HG03521 (cell line): ENCODE measurements at regions not wholly inside any gene's neighbourhood (a gene's known extent, or its start where the extent isn't known, plus 50 kb on each side); places are given as distances from the start of the nearest gene placed in this dataset.
"Not testable (repeated sequence)": the region's sequence is repeated elsewhere in the genome, so short reads cannot be mapped to it uniquely, and the experiment has no call there.

ENCODE experiments used
- ATAC-seq: cut with Tn5 transposase; IDR thresholded peaks from one replicate; pipeline ENCODE4 v1.9.1; 2021; ENCODE audit warnings: mild to moderate bottlenecking, moderate library complexity; ENCODE audit not compliant: unreplicated experiment

DNA sequence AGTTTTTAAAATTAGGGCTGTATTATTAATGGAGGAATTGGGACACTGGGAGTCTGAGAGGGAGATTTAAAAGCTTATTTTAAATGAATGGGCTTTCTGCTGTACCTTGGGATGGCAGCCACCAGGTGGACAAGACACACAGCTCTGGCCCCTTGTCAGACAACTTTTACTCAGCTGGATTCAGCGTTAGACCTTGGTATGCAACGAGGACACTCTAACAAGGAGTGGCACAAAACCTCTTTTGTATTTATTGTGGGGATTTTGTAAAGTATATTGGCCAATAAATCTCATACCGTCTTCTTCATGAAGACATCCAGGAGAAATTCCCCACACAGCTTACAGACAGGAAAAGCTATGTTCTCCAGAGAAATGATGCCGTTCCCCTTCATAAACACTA, 105.7 kb downstream of the LCA5 start:
- no peak for ATAC-seq

DNA sequence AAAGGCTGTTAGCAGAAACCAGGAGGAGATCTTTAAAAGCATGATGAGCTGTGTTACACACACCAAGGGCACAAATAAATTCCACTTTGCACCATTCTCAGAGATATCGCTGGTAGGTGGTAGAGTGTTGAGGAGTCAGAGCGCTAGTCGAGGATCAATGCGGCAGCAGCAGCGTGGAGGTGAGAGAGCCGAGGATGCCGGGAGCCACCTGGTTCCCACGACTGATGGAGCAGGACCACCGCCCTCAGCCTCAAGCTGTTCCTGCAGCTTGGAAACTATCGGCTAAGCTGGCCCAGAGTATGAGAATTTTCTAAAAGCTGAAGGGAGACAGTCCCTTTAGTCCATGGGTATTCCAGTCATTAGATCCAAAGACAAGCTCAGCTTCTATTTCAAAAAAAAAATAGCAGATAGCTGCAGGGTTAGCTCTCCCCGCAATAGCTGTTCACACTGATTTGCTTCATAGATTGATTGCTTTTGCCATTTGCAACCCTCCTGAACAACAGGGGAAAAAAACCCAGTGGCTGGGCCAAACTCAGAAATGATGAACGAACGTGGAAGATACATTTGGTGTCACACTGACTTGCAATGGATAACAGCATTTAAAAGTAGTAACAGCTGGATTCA, 106.2 kb downstream of the LCA5 start:
- no peak for ATAC-seq

DNA sequence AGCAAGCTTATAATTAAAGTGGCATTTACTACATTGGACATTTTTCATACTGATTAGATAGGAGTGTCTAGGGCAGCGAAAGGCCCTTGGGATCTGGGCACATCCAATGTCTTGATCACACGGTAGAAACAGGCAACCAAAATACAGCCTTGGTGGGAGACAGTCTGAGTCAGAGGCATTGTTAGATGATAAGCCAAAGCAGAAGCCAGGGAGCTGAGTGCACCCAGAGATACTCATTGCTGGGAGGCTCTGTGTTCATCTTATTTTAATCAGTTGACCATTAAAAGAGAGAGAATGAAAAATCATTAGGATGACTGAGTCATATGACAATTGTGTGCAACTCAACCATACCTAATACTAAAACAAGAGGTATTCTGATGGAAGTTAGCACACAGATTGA, 109.5 kb downstream of the LCA5 start:
- no peak for ATAC-seq

DNA sequence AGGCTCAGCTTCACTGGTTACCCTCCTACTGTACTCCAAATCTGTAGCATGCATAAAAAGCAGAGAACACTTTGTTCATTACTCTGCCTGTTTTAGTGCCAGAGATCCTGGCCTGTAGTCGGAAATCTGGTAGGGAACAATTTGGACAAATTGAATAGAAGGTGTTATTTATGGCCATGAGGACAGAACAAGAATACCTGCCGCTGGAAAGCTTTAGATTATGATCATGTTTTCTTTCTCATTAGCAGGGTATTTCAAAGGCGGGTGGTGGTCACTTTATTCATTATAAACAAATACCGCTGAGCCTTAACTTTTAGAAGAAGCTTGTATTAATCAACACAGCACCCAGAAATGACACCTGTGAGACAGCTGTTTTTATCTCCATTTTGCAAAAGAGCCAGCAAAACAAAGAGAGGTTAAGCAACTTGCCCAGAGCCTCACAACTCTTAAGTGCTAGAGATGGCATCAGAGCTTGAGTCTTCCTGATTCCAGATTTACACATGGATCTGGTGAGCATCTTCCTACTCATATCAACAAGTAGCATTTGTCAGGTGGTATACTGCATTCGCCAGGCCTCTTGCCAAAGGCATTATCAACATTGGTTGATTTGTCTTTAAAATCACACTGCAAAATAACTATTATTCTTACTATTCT, 110.5 kb downstream of the LCA5 start:
- no peak for ATAC-seq

DNA sequence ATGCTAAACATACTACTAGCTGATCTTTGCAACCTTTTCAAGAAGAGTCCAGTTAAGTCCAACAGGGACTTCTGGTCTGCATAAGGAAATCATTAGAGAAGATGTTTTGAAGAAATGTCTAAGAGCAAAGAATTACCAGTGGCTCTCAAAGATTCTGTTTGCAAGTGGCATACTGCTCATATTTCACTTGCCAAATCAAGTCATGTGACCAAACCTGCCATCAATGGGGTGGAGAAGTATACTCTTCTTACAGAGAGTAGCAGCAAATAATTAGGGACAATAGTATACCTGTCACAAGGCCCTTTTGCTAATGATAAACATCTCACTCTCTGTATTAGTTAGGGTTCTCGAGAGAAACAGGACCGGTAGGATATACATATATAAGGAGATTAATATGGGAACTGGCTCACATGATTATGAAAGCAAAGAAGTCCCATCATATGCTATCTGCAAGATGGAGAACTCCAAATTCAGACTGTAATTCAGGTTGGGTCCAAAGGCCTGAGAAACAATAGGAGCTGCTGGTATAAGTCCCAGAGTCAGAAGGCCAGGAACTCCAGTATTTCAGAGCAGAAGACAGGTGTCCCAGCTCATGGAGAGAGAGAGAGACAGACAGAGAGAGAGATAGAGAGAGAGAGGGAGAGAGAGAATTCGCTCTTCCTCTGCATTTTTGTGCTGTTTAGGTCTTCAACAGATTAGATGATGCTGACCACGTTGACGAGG, 111.5 kb downstream of the LCA5 start:
- no peak for ATAC-seq

DNA sequence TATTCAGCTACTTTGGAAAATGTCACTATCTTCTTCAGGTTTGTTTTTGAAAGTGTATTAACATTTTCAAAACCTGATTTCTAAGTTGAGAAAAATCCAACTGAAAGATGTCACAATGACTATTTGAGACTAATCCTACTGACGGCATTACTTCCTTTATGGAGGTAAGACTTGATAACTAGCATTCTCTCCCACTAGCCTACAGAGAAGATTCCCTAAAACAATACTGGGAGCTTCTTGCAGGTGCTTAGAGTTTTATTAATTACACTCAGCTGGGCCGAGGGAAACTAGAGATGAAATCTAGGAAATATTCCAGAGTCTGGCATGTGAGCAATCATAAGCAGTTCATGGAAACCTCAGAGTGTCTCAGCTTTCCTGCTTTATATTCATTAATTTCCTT, 114.0 kb downstream of the LCA5 start:
- ATAC-seq, result no peak

DNA sequence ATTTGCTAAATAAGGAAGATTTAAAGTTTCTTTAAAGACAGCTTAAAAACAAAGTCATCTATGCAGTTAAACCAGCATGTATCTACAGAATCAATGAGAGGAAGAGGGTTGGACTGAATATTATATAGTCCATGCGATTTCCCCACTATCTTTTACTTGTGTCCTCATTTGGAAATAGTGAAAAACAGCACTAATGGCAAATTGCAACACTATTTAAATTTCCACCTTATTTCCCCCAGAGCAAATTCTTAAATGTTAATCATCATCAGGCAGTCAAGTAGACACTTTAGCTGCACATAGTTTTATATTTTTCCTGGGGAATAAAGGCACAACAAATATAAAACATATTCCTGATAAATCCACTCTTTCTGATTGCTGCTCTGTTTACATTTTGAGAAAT, 114.6 kb downstream of the LCA5 start:
- no peak for ATAC-seq

DNA sequence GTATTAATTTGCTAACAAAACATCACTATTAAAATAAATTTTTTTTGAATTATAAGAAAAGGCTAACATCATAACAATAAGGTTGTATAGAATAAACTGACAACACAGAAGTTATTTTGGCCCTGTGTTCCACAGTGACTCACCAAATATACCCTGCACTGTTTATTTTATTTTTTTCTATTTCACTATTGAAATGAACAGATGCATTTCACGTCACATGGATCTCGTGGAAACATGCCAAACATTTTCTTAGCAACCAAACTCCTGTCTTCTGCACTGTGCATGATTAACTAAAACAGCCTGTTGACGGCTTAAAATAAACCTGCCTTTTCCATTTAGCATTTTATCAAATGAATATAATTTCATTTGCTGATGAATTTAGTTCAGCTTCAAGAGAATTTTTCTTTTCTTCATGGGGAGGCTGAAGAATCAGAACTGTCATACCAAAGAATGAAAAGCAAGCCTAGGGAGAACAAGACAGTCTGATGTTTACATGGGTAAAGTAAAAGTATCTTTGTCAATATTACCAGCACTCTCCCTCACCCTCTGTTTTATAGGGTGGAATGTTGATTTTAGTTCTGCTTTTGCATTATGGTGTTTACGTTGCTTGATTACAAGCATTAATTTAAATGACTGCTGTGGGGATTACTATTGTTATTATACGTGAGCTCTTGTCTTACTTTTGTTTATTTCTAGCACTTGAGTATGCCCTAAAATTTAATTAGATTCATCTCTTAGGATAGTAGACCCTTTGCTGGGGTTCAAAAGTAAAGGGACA, 115.3 kb downstream of the LCA5 start:
- ATAC-seq, result peak; percentile 74

DNA sequence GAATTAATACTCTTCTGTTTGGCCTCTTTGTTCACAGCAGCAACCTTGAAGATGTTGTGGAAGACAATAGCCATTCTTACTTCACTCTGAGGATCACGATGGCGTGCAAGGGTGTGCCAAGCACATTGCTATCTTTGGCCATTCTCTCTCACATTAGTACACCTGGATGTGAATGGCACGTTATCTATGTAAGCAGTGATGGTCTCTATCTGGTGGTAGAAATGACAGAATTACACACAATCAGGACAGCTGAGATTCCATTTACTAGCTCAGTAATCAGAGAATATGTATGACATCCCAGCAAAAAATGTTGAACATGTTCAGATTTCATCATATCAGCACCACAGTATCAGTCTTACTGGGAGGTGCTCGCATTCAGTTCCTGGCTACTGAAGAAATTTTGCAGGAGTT, 116.2 kb downstream of the LCA5 start:
- ATAC-seq, result no peak

DNA sequence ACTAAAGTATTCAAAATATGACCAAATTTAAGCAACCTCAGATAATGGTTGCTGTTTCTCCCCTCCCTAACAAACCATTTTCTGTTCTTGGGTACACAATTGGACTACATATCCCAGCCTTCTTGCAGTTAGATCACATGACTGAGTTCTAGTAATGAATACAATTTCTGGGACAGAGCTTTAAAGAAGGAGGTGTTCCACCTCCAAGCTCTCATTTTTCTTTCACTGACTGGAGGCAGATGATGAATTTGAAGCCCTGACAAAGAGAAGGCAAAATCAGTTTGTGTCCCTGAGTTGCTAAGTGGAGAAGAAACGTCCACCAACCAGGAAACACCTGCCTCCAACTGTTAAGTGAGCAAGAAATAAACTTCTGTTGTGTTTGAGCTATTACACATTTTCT, 117.2 kb downstream of the LCA5 start:
- no peak for ATAC-seq

DNA sequence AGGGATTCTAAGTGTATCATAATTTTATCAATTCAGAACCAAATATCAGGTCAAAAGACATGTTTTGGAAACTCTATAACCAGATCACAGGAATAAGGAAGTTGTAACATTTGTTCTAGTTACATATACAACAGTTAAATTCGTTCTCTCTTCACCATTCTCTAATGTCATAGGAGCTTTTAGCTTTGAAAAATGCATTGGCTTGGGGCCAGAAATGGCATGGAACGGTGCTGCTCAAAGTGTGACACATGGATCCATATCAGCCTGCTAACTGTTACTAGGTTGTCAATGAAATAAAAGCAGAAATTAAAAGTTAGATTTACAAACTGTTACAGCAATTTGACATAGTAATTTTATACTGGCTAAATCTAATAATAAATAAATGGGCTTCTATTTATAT, 120.3 kb downstream of the LCA5 start:
- no peak for ATAC-seq

DNA sequence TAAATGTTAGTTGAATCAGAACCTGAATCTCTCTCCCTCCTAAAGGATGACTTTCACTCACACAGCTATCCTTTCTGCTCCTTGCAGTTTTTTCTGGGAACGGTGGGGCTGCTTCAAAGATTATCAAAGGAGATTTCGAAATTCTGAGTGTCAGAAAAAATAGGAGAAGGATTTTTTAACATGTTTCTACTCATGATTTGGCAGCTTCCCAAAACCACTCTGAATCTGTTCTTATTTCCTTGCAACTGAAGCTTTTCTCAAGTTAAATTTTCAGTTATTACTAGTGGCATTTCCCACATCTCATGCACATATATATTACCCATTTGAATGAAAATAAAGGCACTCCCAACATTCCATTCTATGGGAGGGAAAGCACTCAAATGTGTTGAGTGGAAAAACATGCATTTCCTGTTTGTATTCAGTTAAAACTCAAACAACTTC, 123.6 kb downstream of the LCA5 start:
- no peak for ATAC-seq

DNA sequence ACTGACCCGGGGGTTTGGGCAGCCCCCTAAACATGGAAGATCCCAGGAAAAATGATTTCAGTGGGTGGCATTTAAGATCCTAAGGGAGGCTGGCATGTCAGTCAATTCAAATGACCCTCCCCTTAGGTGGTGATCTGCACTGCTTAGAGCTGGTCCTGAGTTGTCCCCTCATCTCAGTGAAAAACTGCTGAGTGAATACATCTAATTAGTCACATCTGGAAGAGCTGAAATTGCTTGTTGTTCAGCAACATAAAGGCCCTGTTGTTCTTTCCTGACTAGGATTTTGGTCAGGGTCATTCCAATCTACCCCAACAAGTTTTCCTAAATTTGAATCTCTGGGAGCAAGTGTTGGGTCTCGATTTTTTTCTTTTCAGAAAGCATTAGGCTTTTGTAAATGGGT, 126.4 kb downstream of the LCA5 start:
- no peak for ATAC-seq

DNA sequence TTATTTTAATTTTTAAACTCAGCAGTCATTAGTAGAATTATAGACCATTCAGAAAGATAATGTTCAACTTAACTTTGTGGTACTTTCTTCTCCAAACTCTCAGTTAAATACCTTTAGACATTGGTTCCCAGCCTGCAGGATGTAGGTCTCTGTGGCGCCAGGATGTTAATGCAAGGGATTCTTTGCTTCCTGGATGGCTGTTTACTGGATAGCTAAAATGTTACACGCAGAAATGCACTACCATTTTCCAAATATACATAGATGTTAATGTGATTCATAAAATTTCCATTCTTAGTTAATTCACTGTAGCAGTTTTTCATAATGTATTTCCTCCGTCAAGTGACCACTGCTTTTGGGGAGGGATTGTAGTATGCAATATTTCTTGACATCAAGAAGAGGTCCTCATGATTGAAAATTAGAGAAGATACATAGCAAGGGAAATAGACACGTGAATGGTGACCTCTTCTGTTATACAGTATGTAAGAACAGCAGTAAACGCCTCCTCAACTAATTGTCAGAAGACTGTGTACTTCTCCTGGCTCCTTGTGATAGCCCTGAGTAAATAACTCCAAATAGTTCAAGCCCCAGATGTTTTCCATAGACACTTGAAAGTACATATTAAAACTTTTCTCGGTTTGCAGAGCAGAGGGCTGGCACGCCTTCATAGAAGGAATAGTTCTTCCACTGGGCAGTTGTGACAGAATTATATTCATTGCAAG, 128.8 kb downstream of the LCA5 start:
- ATAC-seq, result no peak

DNA sequence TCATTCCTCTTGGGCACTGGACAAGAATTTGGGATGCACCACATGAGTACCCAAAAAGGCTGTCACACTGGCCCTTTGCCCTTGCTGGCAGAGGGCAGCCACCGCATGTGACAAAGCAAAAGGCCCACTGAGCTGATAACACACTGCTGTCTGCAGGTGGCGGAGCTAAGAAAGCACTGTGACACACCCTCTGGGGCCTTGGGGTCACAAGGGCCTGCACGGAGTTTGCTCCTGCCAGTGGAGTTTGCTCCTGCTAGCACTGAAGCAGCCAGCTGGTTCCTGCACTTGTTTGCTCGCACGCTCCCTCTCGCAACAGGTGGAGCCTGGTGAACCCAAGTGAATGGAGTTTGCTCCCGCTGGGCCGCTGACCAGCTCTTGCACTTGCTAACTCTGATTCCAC, 132.6 kb downstream of the LCA5 start:
- no peak for ATAC-seq

DNA sequence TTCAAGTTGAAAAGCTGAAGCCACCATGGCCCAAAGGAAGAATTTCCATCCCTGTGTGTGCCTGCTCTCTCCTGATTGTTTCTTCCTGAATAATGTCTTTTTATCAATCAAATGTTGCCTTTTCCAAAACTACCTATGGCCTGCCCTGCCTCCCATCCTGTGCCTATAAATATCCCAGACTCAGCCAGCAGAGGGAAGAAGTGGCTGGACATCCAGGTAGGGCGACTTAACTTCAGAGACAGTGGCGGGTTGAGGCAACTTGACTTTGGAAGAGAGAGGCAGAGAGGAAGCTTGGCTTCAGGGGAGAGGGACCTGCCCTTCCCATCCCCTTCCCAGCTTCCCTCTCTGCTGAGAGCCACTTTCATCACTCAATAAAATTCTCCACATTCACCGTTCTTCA, 133.0 kb downstream of the LCA5 start:
- no peak for ATAC-seq

DNA sequence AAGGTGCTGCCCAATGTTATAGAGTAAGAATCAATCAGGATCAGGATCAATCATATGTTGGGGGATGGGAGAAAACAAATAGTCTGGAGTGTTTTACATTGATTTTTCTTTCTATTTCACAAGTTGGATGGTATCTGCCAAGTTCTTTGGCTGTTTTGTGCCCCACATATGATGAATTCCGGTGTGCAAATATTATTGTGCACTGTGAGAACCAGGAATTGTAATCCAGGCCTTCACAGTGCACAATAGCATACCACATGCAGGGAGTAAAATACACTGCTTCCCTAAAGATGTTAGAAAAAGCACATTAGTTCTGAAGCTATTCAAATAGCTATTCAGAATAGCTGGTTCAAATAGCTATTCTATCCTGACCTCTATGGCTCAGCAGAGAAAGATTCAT, 133.7 kb downstream of the LCA5 start:
- ATAC-seq, result no peak

DNA sequence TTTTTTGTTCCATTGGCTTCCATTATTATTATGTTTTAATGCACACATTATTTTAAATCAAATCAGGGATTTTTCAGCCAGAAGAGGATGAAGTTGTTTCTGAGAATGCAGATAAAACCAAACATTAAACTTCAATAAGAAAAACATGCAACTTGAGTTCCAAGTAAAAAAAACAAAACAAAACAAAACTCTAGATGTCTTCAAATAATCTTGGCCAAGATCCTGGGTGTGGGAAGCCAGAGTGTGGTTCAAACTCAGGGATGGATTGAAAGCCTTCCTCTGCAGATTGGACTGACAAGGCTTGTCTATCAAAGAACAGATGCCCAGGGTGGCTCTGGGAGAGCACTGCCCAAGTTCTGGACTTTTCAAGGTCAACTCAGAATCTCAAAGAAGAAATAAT, 134.1 kb downstream of the LCA5 start:
- ATAC-seq, result no peak

DNA sequence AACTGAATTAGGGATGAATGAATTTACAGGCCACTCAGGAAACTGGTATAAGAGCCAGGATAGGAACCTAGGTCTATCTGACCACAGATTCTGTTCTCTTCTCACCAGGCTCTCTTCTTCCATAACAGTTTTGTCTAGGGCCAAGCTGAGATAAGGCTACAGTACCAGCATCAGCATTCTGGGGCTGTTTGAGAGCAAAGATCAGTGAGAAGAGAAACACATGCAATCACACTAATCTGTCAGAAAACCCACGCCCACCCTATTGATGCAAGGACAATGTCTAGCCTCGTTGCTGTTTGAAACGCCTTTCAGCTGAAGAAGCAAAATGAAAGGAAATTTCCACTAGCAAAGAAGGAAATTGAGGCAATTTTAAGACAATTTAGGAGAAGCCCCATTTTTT, 137.7 kb downstream of the LCA5 start:
- no peak for ATAC-seq

DNA sequence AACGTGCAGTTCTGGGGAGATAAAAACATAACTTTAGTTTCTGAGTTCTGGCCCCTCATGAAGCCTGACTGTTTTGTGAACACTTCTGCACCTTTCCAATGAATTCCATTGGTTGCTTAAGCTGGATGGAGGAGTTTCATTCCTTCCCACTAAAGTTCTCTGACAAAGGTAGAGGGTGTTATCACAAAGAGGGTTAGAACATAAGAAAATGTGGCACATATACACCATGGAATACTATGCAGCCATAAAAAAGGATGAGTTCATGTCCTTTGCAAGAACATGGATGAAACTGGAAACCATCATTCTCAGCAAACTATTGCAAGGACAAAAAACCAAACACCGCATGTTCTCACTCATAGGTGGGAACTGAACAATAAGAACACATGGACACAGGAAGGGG, 138.6 kb downstream of the LCA5 start:
- ATAC-seq, result not testable (repeated sequence)

DNA sequence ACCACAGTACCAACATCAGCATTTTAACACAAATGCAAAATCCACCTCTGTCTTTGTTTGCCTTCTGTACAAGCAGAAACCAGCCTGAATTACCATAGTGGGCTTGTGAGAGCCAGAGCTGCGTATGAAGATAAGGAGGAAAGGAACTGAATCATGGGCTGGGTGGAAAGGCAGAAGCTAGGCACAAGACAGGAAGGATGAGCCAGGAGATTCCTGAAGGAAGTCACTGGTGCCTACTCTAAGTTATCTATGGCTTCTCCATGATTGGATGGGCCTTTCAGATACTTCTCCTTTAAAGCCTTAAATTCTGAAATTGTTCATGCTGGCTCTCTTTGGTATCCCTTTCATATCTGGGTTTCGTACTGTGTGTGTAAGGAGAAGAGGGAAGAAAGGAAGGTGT, 140.6 kb downstream of the LCA5 start:
- ATAC-seq, result no peak
